Sigmoid colon (tissue), 6 donors: ENCODE measurements at regions not wholly inside any gene's neighbourhood (a gene's known extent, or its start where the extent isn't known, plus 50 kb on each side); places are given as distances from the start of the nearest gene placed in this dataset.

ENCODE experiments used
- DNase-seq: peaks from one replicate; pipeline ENCODE4 v3.0.0-alpha.2; 2019
- H3K27ac ChIP-seq, 4 donors: fragments of 200-600 bp; sonication (generic); one replicate each; pipeline ENCODE4 v1.5.1; 2016 to 2019; ENCODE audit warnings: mild to moderate bottlenecking in 1 of 4
- H3K27me3 ChIP-seq, 3 donors: fragments of 200-600 bp; sonication (generic); one replicate each; pipeline ENCODE4 v1.5.1; 2019; ENCODE audit warnings: mild to moderate bottlenecking in 1 of 3
- H3K36me3 ChIP-seq, 4 donors: fragments of 200-600 bp; sonication (generic); one replicate each; pipeline ENCODE4 v1.5.1; 2016 to 2019
- H3K4me1 ChIP-seq, 4 donors: fragments of 200-600 bp; sonication (generic); one replicate each; pipeline ENCODE4 v1.5.1; 2017 to 2019
- H3K4me3 ChIP-seq, 4 donors: fragments of 200-600 bp; sonication (generic); one replicate each; pipeline ENCODE4 v1.5.1; 2017 to 2019; ENCODE audit warnings: mild to moderate bottlenecking in 2 of 4, moderate library complexity in 1 of 4
- H3K9me3 ChIP-seq, 4 donors: fragments of 200-600 bp in 3 of 4; sonication (generic) in 3 of 4; one replicate each; pipeline versions ENCODE4 v1.5.1 to v1.6.1; 2013 to 2019
- CTCF ChIP-seq, 4 experiments: fragments of 450-650 bp in 3 of 4; fragments of 200-600 bp in 1 of 4; IDR thresholded peaks; one replicate each; pipeline ENCODE4 v1.5.1; 2016 to 2019; ENCODE audit warnings: antibody characterized with exemption in 4 of 4, mild to moderate bottlenecking in 3 of 4, moderate library complexity in 2 of 4
- EP300 ChIP-seq, 4 donors: sonication (generic); formaldehyde crosslinking; IDR thresholded peaks; one replicate each; pipeline ENCODE4 v1.6.1; 2017; ENCODE audit warnings: antibody characterized with exemption in 4 of 4
- POLR2A ChIP-seq, 2 donors: fragments of 450-650 bp; IDR thresholded peaks; one replicate each; pipeline ENCODE4 v1.6.1; 2016; ENCODE audit warnings: antibody characterized with exemption in 2 of 2, mild to moderate bottlenecking in 2 of 2, moderate library complexity in 2 of 2
- POLR2AphosphoS5 ChIP-seq, 4 donors: sonication (generic); formaldehyde crosslinking; IDR thresholded peaks; one replicate each; pipeline ENCODE4 v1.6.1; 2017; ENCODE audit warnings: antibody characterized with exemption in 4 of 4
- WGBS, 2 donors: extraction: QIAGEN DNeasy Blood & Tissue Kit; methylation state at CpG; one replicate each; pipeline ENCODE4 v1.1.7; 2013; 5-methylcytosine and 5-hydroxymethylcytosine counted together
- intact Hi-C: fragments of 100-400 bp; cut with DNase I; formaldehyde crosslinking; loops from one replicate; pipeline ENCODE4 v1.15.1; 2023
- donor health status: healthy with polysubstance abuse.
- donor health status: healthy.

- Histone ChIP-seq H3K27ac (no peak overlapping the region), H3K9me3 (no peaks in the 10 kb centered on the region), H3K4me1 (no peaks in the 10 kb centered on the region), H3K4me3 (no peak overlapping the region), H3K36me3 (no peaks in the 10 kb centered on the region), H3K27me3 (no peaks in the 10 kb centered on the region)
- 92 to 96% methylated on average over 3 of the region's 3 CpGs for WGBS, 2 donors
- intact Hi-C loops: no loop called here
- no peak for DNase-seq
- TF ChIP-seq POLR2A (IDR thresholded peaks at IDR 0.05) (no peak), CTCF (IDR thresholded peaks at IDR 0.05) (no peak), POLR2AphosphoS5 (IDR thresholded peaks at IDR 0.05) (no peak), EP300 (IDR thresholded peaks at IDR 0.05) (no peak)
Observed at GRCh38 chr19:30879225-30879624, 470.0 kb downstream of the TSHZ3 start.

GRCh38 chr19:30878495-30878894 is 470.7 kb downstream of the TSHZ3 start:
- no peak overlapping the region for H3K4me3 ChIP-seq
- H3K36me3 ChIP-seq: no peaks in the 10 kb centered on the region
- 45 to 64% methylated on average over 3 of the region's 3 CpGs for WGBS, 2 donors
- no peaks in the 10 kb centered on the region for H3K27me3 ChIP-seq
- H3K9me3 ChIP-seq: no peaks in the 10 kb centered on the region
- TF ChIP-seq POLR2A (IDR thresholded peaks at IDR 0.05) (no peak), POLR2AphosphoS5 (IDR thresholded peaks at IDR 0.05) (no peak), CTCF (IDR thresholded peaks at IDR 0.05) (no peak), EP300 (IDR thresholded peaks at IDR 0.05) (no peak)
- H3K27ac ChIP-seq: peak overlapping the region in 1 of 4 donors; percentile 10
- no peak for DNase-seq
- intact Hi-C loops: no loop called here
- H3K4me1 ChIP-seq: no peaks in the 10 kb centered on the region

GRCh38 chr19:30877661-30878113 is 471.5 kb downstream of the TSHZ3 start:
- Histone ChIP-seq H3K9me3 (no peaks in the 10 kb centered on the region), H3K27ac (peak overlapping the region in 1 of 4 donors; percentile 10), H3K27me3 (no peaks in the 10 kb centered on the region), H3K4me1 (no peaks in the 10 kb centered on the region), H3K36me3 (no peaks in the 10 kb centered on the region), H3K4me3 (no peak overlapping the region)
- intact Hi-C loops: no loop called here
- no peak for TF ChIP-seq CTCF (IDR thresholded peaks at IDR 0.05)
- no peak for TF ChIP-seq POLR2AphosphoS5 (IDR thresholded peaks at IDR 0.05)
- TF ChIP-seq EP300 (IDR thresholded peaks at IDR 0.05): no peak
- TF ChIP-seq POLR2A (IDR thresholded peaks at IDR 0.05): no peak
- DNase-seq: no peak
- WGBS, 2 donors: 55 to 72% methylated on average over 4 of the region's 4 CpGs

- intact Hi-C loops: no loop called here
- H3K4me3 ChIP-seq: no peak overlapping the region
- no peaks in the 10 kb centered on the region for H3K36me3 ChIP-seq
- WGBS, 2 donors: 35 to 64% methylated on average over 1 of the region's 1 CpG
- no peaks in the 10 kb centered on the region for H3K27me3 ChIP-seq
- H3K9me3 ChIP-seq: no peaks in the 10 kb centered on the region
- H3K27ac ChIP-seq: no peak overlapping the region
- no peak for DNase-seq
- H3K4me1 ChIP-seq: peaks cover 0 to 6% (median 0%) of the 10 kb centered on the region in 4 donors
- TF ChIP-seq CTCF (IDR thresholded peaks at IDR 0.05) (no peak), POLR2AphosphoS5 (IDR thresholded peaks at IDR 0.05) (no peak), POLR2A (IDR thresholded peaks at IDR 0.05) (no peak), EP300 (IDR thresholded peaks at IDR 0.05) (no peak)
Observed at GRCh38 chr19:30873691-30874090, 475.5 kb downstream of the TSHZ3 start.

GRCh38 chr19:30873003-30873402 is 476.2 kb downstream of the TSHZ3 start:
- no peaks in the 10 kb centered on the region for H3K36me3 ChIP-seq
- peaks cover 0 to 6% (median 0%) of the 10 kb centered on the region in 4 donors for H3K4me1 ChIP-seq
- no peaks in the 10 kb centered on the region for H3K9me3 ChIP-seq
- TF ChIP-seq POLR2A (IDR thresholded peaks at IDR 0.05): no peak
- TF ChIP-seq CTCF (IDR thresholded peaks at IDR 0.05): no peak
- TF ChIP-seq EP300 (IDR thresholded peaks at IDR 0.05): no peak
- TF ChIP-seq POLR2AphosphoS5 (IDR thresholded peaks at IDR 0.05): no peak
- no peaks in the 10 kb centered on the region for H3K27me3 ChIP-seq
- 60 to 75% methylated on average over 2 of the region's 2 CpGs for WGBS, 2 donors
- H3K4me3 ChIP-seq: no peak overlapping the region
- intact Hi-C loops: no loop called here
- H3K27ac ChIP-seq: no peak overlapping the region
- DNase-seq: no peak
